ENCODE measurements at regions not wholly inside any gene's neighbourhood (a gene's known extent, or its start where the extent isn't known, plus 50 kb on each side); places are given as distances from the start of the nearest gene placed in this dataset.

GRCh38 chr3:68004091-68004490 is 349.7 kb upstream of the SUCLG2 start:
- Mint-ChIP-seq H3K4me1 (peaks cover 13% of the 10 kb centered on the region), H3K9me3 (no peaks in the 10 kb centered on the region), H3K4me3 (no peak overlapping the region), H3K36me3 (no peaks in the 10 kb centered on the region), H3K27me3 (peaks cover 29% of the 10 kb centered on the region), H3K27ac (no peak overlapping the region)
- DNase-seq, result no peak
- CTCF ChIA-PET, result no interaction called here

GRCh38 chr3:67998281-67998680 is 343.9 kb upstream of the SUCLG2 start:
- CTCF ChIA-PET, result no interaction called here
- Mint-ChIP-seq H3K9me3 (no peaks in the 10 kb centered on the region), H3K4me3 (no peak overlapping the region), H3K4me1 (no peaks in the 10 kb centered on the region), H3K27ac (no peak overlapping the region), H3K36me3 (no peaks in the 10 kb centered on the region), H3K27me3 (peaks cover 4% of the 10 kb centered on the region)
- no peak for DNase-seq

- H3K4me1 Mint-ChIP-seq, result no peaks in the 10 kb centered on the region
- H3K27me3 Mint-ChIP-seq, result no peaks in the 10 kb centered on the region
- DNase-seq, result no peak
- no peak overlapping the region for H3K4me3 Mint-ChIP-seq
- H3K27ac Mint-ChIP-seq, result no peak overlapping the region
- H3K36me3 Mint-ChIP-seq, result no peaks in the 10 kb centered on the region
- CTCF ChIA-PET, result interaction anchor here (1.0 kb wide), 1 partner anchor 10 kb away, joined by 3 read pairs; no protein-coding TSS in a partner anchor
- no peaks in the 10 kb centered on the region for H3K9me3 Mint-ChIP-seq
Measured at GRCh38 chr3:67995206-67995605, 340.8 kb upstream of the SUCLG2 start.

GRCh38 chr3:67986706-67987105 is 332.3 kb upstream of the SUCLG2 start:
- DNase-seq, result no peak
- Mint-ChIP-seq H3K27me3 (no peaks in the 10 kb centered on the region), H3K9me3 (no peaks in the 10 kb centered on the region), H3K36me3 (no peaks in the 10 kb centered on the region), H3K4me3 (no peak overlapping the region), H3K27ac (no peak overlapping the region), H3K4me1 (no peaks in the 10 kb centered on the region)
- CTCF ChIA-PET, result no interaction called here

- no peak overlapping the region for H3K27ac Mint-ChIP-seq
- DNase-seq, result no peak
- CTCF ChIA-PET, result no interaction called here
- H3K27me3 Mint-ChIP-seq, result no peaks in the 10 kb centered on the region
- H3K4me1 Mint-ChIP-seq, result no peaks in the 10 kb centered on the region
- H3K4me3 Mint-ChIP-seq, result no peak overlapping the region
- H3K36me3 Mint-ChIP-seq, result no peaks in the 10 kb centered on the region
- no peaks in the 10 kb centered on the region for H3K9me3 Mint-ChIP-seq
Measured at GRCh38 chr3:67983166-67983565, 328.8 kb upstream of the SUCLG2 start.

- Mint-ChIP-seq H3K4me3 (no peak overlapping the region), H3K4me1 (no peaks in the 10 kb centered on the region), H3K27me3 (no peaks in the 10 kb centered on the region), H3K36me3 (no peaks in the 10 kb centered on the region), H3K27ac (no peak overlapping the region), H3K9me3 (no peaks in the 10 kb centered on the region)
- CTCF ChIA-PET, result no interaction called here
- no peak for DNase-seq
Measured at GRCh38 chr3:67981077-67981476, 326.7 kb upstream of the SUCLG2 start.

- no peaks in the 10 kb centered on the region for H3K4me1 Mint-ChIP-seq
- H3K9me3 Mint-ChIP-seq, result no peaks in the 10 kb centered on the region
- H3K27me3 Mint-ChIP-seq, result no peaks in the 10 kb centered on the region
- H3K27ac Mint-ChIP-seq, result no peak overlapping the region
- no peak overlapping the region for H3K4me3 Mint-ChIP-seq
- no peaks in the 10 kb centered on the region for H3K36me3 Mint-ChIP-seq
- DNase-seq, result no peak
- CTCF ChIA-PET, result no interaction called here
Measured at GRCh38 chr3:67979342-67979741, 324.9 kb upstream of the SUCLG2 start.

- DNase-seq, result no peak
- no peaks in the 10 kb centered on the region for H3K4me1 Mint-ChIP-seq
- no peaks in the 10 kb centered on the region for H3K36me3 Mint-ChIP-seq
- no peak overlapping the region for H3K4me3 Mint-ChIP-seq
- H3K27me3 Mint-ChIP-seq, result no peaks in the 10 kb centered on the region
- no peak overlapping the region for H3K27ac Mint-ChIP-seq
- H3K9me3 Mint-ChIP-seq, result peaks cover 1% of the 10 kb centered on the region
- CTCF ChIA-PET, result no interaction called here
Measured at GRCh38 chr3:67977762-67978161, 323.4 kb upstream of the SUCLG2 start.

GRCh38 chr3:67976663-67977062 is 322.3 kb upstream of the SUCLG2 start:
- no peaks in the 10 kb centered on the region for H3K36me3 Mint-ChIP-seq
- no peak overlapping the region for H3K27ac Mint-ChIP-seq
- no peaks in the 10 kb centered on the region for H3K27me3 Mint-ChIP-seq
- H3K9me3 Mint-ChIP-seq, result peaks cover 1% of the 10 kb centered on the region
- no peak overlapping the region for H3K4me3 Mint-ChIP-seq
- H3K4me1 Mint-ChIP-seq, result no peaks in the 10 kb centered on the region
- DNase-seq, result no peak
- CTCF ChIA-PET, result no interaction called here

- H3K9me3 Mint-ChIP-seq, result peaks cover 3% of the 10 kb centered on the region
- no peaks in the 10 kb centered on the region for H3K36me3 Mint-ChIP-seq
- peaks cover 4% of the 10 kb centered on the region for H3K27me3 Mint-ChIP-seq
- H3K4me3 Mint-ChIP-seq, result no peak overlapping the region
- CTCF ChIA-PET, result no interaction called here
- no peak for DNase-seq
- H3K4me1 Mint-ChIP-seq, result no peaks in the 10 kb centered on the region
- no peak overlapping the region for H3K27ac Mint-ChIP-seq
Measured at GRCh38 chr3:67964596-67964995, 310.2 kb upstream of the SUCLG2 start.

- no peak for DNase-seq
- CTCF ChIA-PET, result no interaction called here
- H3K4me3 Mint-ChIP-seq, result no peak overlapping the region
- no peaks in the 10 kb centered on the region for H3K36me3 Mint-ChIP-seq
- no peak overlapping the region for H3K27ac Mint-ChIP-seq
- no peaks in the 10 kb centered on the region for H3K4me1 Mint-ChIP-seq
- H3K27me3 Mint-ChIP-seq, result no peaks in the 10 kb centered on the region
- peaks cover 6% of the 10 kb centered on the region for H3K9me3 Mint-ChIP-seq
Measured at GRCh38 chr3:67957268-67957667, 302.9 kb upstream of the SUCLG2 start.

- peak; percentile 90 for DNase-seq
- Mint-ChIP-seq H3K27ac (peak overlapping the region; percentile 89), H3K4me3 (peak overlapping the region; percentile 64), H3K4me1 (peaks cover 25% of the 10 kb centered on the region), H3K9me3 (peaks cover 23% of the 10 kb centered on the region), H3K27me3 (peaks cover 3% of the 10 kb centered on the region), H3K36me3 (peaks cover 9% of the 10 kb centered on the region)
- CTCF ChIA-PET, result interaction anchor here (1.1 kb wide), 1 partner anchor 12 kb away, joined by 3 read pairs; no protein-coding TSS in a partner anchor
Measured at GRCh38 chr3:67947808-67948508, 293.5 kb upstream of the SUCLG2 start.

- Mint-ChIP-seq H3K27me3 (peaks cover 3% of the 10 kb centered on the region), H3K36me3 (peaks cover 9% of the 10 kb centered on the region), H3K27ac (no peak overlapping the region), H3K4me1 (peaks cover 29% of the 10 kb centered on the region), H3K9me3 (peaks cover 21% of the 10 kb centered on the region), H3K4me3 (no peak overlapping the region)
- DNase-seq, result no peak
- CTCF ChIA-PET, result no interaction called here
Measured at GRCh38 chr3:67946436-67946835, 292.0 kb upstream of the SUCLG2 start.

GRCh38 chr3:67943546-67943945 is 289.1 kb upstream of the SUCLG2 start:
- Mint-ChIP-seq H3K27ac (no peak overlapping the region), H3K4me3 (no peak overlapping the region), H3K36me3 (peaks cover 6% of the 10 kb centered on the region), H3K9me3 (peaks cover 10% of the 10 kb centered on the region), H3K4me1 (peaks cover 36% of the 10 kb centered on the region), H3K27me3 (peaks cover 3% of the 10 kb centered on the region)
- DNase-seq, result no peak
- CTCF ChIA-PET, result no interaction called here

GRCh38 chr3:67941433-67942030 is 287.1 kb upstream of the SUCLG2 start:
- Mint-ChIP-seq H3K27ac (peak overlapping the region; percentile 62), H3K4me3 (no peak overlapping the region), H3K27me3 (no peaks in the 10 kb centered on the region), H3K36me3 (no peaks in the 10 kb centered on the region), H3K4me1 (peaks cover 20% of the 10 kb centered on the region), H3K9me3 (peaks cover 7% of the 10 kb centered on the region)
- DNase-seq, result no peak
- CTCF ChIA-PET, result no interaction called here
